SK-N-MC (cell line): ENCODE measurements at regions not wholly inside any gene's neighbourhood (a gene's known extent, or its start where the extent isn't known, plus 50 kb on each side); places are given as distances from the start of the nearest gene placed in this dataset.

Source experiments
- EZH2 ChIP-seq: fragments of 200-600 bp; sonication (generic); IDR thresholded peaks from one replicate; pipeline ENCODE4 v1.6.1; 2017; ENCODE audit warnings: antibody characterized with exemption
- FOXP2 ChIP-seq: optimal IDR thresholded peaks from 2 replicates; pipeline ENCODE3; 2011; ENCODE audit warnings: mild to moderate bottlenecking, moderate library complexity; ENCODE audit not compliant: insufficient read depth; ENCODE audit errors: extremely low read length, control extremely low read depth
- POLR2AphosphoS5 ChIP-seq: IDR thresholded peaks from 2 replicates; pipeline ENCODE4 v1.6.1; 2012; ENCODE audit warnings: mild to moderate bottlenecking, low read depth, low read length, borderline replicate concordance

GRCh38 chr3:7841451-7841850, 660.2 kb upstream of the LMCD1 start:
- TF ChIP-seq EZH2: no peak
- TF ChIP-seq POLR2AphosphoS5: no peak
- no peak for TF ChIP-seq FOXP2
